ENCODE measurements at regions not wholly inside any gene's neighbourhood (a gene's known extent, or its start where the extent isn't known, plus 50 kb on each side); places are given as distances from the start of the nearest gene placed in this dataset.

DNA sequence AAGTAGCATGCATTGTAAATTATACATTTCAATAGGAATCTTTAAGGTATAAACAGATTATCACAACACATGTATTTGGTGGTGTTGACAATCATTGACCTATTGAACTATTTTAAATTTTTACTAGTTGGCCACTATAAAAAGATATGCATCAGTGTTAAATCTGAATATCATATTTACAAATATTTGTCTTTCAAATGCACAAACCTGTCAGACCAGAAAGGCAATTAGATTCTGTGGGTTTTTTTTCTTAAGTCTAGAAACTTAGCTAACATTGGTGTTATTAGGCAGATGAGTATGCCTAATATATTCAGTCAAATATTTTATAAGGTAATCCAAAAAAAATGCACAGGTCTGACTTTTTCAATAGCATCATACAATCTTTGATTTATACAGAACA lies 241.4 kb upstream of the DGKB start:
- TF ChIP-seq, protein P1, sequence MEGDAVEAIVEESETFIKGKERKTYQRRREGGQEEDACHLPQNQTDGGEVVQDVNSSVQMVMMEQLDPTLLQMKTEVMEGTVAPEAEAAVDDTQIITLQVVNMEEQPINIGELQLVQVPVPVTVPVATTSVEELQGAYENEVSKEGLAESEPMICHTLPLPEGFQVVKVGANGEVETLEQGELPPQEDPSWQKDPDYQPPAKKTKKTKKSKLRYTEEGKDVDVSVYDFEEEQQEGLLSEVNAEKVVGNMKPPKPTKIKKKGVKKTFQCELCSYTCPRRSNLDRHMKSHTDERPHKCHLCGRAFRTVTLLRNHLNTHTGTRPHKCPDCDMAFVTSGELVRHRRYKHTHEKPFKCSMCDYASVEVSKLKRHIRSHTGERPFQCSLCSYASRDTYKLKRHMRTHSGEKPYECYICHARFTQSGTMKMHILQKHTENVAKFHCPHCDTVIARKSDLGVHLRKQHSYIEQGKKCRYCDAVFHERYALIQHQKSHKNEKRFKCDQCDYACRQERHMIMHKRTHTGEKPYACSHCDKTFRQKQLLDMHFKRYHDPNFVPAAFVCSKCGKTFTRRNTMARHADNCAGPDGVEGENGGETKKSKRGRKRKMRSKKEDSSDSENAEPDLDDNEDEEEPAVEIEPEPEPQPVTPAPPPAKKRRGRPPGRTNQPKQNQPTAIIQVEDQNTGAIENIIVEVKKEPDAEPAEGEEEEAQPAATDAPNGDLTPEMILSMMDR (IDR thresholded peaks at IDR 0.05) = no peak
- no peak for TF ChIP-seq POLR2AphosphoS5 (IDR thresholded peaks at IDR 0.05; ENCODE audit: insufficient read depth in 1 of 2, low read depth in 1 of 2)
- TF ChIP-seq POLR2A (IDR thresholded peaks at IDR 0.05) = no peak
- no peaks in the 10 kb centered on the region for H3K4me1 ChIP-seq
- H3K36me3 ChIP-seq = no peaks in the 10 kb centered on the region
- no peaks in the 10 kb centered on the region for H3K9me3 ChIP-seq
- H3K27ac ChIP-seq = no peak overlapping the region
- intact Hi-C loops (cut with DNase I) = no loop called here
- DNase-seq (ENCODE audit: extremely low spot score in 2 of 2) = no peak
- no peaks in the 10 kb centered on the region for H3K27me3 ChIP-seq
- H3K4me3 ChIP-seq = no peak overlapping the region

DNA sequence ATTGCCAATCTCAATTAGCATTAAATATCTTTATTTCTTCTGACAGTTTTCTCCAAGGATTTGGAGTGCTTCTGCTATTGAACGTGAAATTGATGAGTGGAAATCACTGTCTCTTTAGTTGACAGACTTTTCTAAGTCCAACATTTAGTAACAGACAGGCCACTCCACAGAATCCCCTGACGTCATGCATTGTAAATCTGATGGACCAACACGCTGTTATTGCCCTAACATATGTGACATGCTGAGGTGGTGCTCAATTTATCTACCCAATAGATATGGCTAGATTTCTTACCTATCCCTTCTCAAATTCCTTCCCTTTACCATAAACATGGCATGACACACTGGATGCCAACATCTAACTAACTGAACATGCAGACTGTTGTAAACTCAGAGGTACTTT lies 240.6 kb upstream of the DGKB start:
- H3K27ac ChIP-seq = no peak overlapping the region
- DNase-seq (ENCODE audit: extremely low spot score in 2 of 2) = no peak
- no peaks in the 10 kb centered on the region for H3K36me3 ChIP-seq
- H3K4me3 ChIP-seq = no peak overlapping the region
- TF ChIP-seq, protein P1 (IDR thresholded peaks at IDR 0.05) = no peak
- no peak for TF ChIP-seq POLR2A (IDR thresholded peaks at IDR 0.05)
- TF ChIP-seq POLR2AphosphoS5 (IDR thresholded peaks at IDR 0.05; ENCODE audit: insufficient read depth in 1 of 2, low read depth in 1 of 2) = no peak
- no peaks in the 10 kb centered on the region for H3K27me3 ChIP-seq
- H3K4me1 ChIP-seq = no peaks in the 10 kb centered on the region
- H3K9me3 ChIP-seq = no peaks in the 10 kb centered on the region
- intact Hi-C loops (cut with DNase I) = no loop called here

DNA sequence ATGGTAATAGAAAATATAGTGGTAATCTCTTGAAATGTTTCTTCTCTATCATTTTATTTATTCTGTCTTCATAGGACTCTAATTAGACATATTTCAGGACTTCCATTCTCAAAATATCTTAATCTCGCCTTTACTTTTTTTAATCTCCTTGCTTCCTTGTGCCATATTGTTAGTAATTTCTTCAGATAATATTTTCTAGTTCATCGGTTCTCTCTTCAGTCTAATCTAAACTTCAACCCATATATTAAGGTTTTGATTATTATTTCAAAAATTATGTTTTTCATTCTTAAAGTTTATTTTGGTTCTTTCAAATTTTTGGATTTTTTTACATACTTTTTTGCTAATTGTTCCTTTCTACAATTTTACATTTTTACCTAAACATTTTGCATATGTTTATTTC lies 237.9 kb upstream of the DGKB start:
- Histone ChIP-seq H3K27me3 (no peaks in the 10 kb centered on the region), H3K27ac (no peak overlapping the region), H3K36me3 (no peaks in the 10 kb centered on the region), H3K4me3 (no peak overlapping the region), H3K4me1 (no peaks in the 10 kb centered on the region), H3K9me3 (no peaks in the 10 kb centered on the region)
- TF ChIP-seq POLR2A (IDR thresholded peaks at IDR 0.05) = no peak
- no peak for TF ChIP-seq POLR2AphosphoS5 (IDR thresholded peaks at IDR 0.05; ENCODE audit: insufficient read depth in 1 of 2, low read depth in 1 of 2)
- TF ChIP-seq, protein P1 (IDR thresholded peaks at IDR 0.05) = no peak
- DNase-seq (ENCODE audit: extremely low spot score in 2 of 2) = no peak
- intact Hi-C loops (cut with DNase I) = no loop called here

- TF ChIP-seq POLR2A (IDR thresholded peaks at IDR 0.05) (no peak), POLR2AphosphoS5 (IDR thresholded peaks at IDR 0.05; ENCODE audit: insufficient read depth in 1 of 2, low read depth in 1 of 2) (no peak)
- TF ChIP-seq, protein P1 (IDR thresholded peaks at IDR 0.05) = no peak
- H3K27me3 ChIP-seq = no peaks in the 10 kb centered on the region
- no peaks in the 10 kb centered on the region for H3K9me3 ChIP-seq
- no peak overlapping the region for H3K4me3 ChIP-seq
- DNase-seq (ENCODE audit: extremely low spot score in 2 of 2) = no peak
- H3K27ac ChIP-seq = no peak overlapping the region
- intact Hi-C loops (cut with DNase I) = no loop called here
- H3K36me3 ChIP-seq = no peaks in the 10 kb centered on the region
- no peaks in the 10 kb centered on the region for H3K4me1 ChIP-seq
These were observed 229.1 kb upstream of the DGKB start for GRCh38 chr7:15131661-15132060.

GRCh38 chr7:15130666-15131541 lies 228.4 kb upstream of the DGKB start:
- Histone ChIP-seq H3K36me3 (no peaks in the 10 kb centered on the region), H3K27me3 (no peaks in the 10 kb centered on the region), H3K4me3 (no peak overlapping the region), H3K27ac (no peak overlapping the region), H3K4me1 (no peaks in the 10 kb centered on the region), H3K9me3 (no peaks in the 10 kb centered on the region)
- TF ChIP-seq, protein P1 (IDR thresholded peaks at IDR 0.05) = no peak
- TF ChIP-seq POLR2AphosphoS5 (IDR thresholded peaks at IDR 0.05; ENCODE audit: insufficient read depth in 1 of 2, low read depth in 1 of 2) = no peak
- no peak for TF ChIP-seq POLR2A (IDR thresholded peaks at IDR 0.05)
- intact Hi-C loops (cut with DNase I) = no loop called here
- no peak for DNase-seq (ENCODE audit: extremely low spot score in 2 of 2)

All from vagina (tissue), 2 donors.